ENCODE measurements at regions not wholly inside any gene's neighbourhood (a gene's known extent, or its start where the extent isn't known, plus 50 kb on each side); places are given as distances from the start of the nearest gene placed in this dataset.
"Not testable (repeated sequence)": the region's sequence is repeated elsewhere in the genome, so short reads cannot be mapped to it uniquely, and the experiment has no call there.

DNA sequence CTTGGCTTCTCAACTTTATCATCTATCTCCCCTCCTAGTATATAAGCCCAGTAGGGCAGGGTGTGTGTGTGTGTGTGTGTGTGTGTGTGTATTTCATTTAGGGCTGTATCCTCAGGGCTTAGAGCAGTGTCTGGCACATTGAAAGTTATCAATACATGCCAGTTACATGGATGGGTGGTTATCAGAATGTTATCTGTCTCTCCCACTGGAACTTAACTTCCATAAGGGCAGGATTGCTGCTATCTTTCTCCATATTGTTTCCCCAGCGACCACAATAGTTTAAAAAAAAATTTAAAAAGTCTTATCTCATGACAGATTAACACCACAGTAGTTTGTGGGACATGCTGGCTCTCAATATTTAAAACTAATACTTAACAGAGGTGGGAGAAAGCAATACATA, 488.9 kb downstream of the PLCL1 start:
- CTCF ChIA-PET: interaction anchor here (1.1 kb wide), 1 partner anchor 14 kb away, joined by 3 read pairs; no protein-coding TSS in a partner anchor
- H3K4me3 Mint-ChIP-seq: no peak overlapping the region
- H3K27ac Mint-ChIP-seq: no peak overlapping the region
- H3K4me1 Mint-ChIP-seq (ENCODE audit: low read depth): peaks cover 2% of the 10 kb centered on the region
- DNase-seq: no peak
- H3K9me3 Mint-ChIP-seq: no peaks in the 10 kb centered on the region
- H3K36me3 Mint-ChIP-seq: no peaks in the 10 kb centered on the region
- intact Hi-C loops (cut with micrococcal nuclease): no loop called here
- H3K27me3 Mint-ChIP-seq: peaks cover 14% of the 10 kb centered on the region
- POLR2A ChIA-PET: no interaction called here

DNA sequence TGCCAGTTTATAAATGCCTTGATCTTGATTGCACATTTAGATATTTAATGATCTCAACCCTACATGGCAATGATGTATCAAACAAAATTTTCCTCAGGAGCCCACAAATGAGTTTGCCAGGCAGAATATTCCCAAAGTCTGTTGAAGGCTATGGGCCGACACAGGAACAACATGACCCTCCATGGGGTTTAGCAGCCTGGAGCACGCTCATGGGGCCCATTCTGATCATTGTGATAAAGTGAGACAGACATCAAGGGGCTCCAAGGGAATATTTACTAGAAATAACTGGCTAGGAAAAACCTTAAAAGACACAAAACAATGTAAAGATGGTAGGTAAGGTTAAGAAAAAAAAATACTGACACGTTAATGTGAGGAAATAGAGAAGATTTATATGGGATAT, 485.4 kb downstream of the PLCL1 start:
- Mint-ChIP-seq H3K4me3 (no peak overlapping the region), H3K27ac (no peak overlapping the region), H3K27me3 (peaks cover 15% of the 10 kb centered on the region), H3K9me3 (no peaks in the 10 kb centered on the region), H3K36me3 (no peaks in the 10 kb centered on the region), H3K4me1 (ENCODE audit: low read depth) (no peaks in the 10 kb centered on the region)
- intact Hi-C loops (cut with micrococcal nuclease): no loop called here
- DNase-seq: no peak
- ChIA-PET CTCF (no interaction called here), POLR2A (no interaction called here)

DNA sequence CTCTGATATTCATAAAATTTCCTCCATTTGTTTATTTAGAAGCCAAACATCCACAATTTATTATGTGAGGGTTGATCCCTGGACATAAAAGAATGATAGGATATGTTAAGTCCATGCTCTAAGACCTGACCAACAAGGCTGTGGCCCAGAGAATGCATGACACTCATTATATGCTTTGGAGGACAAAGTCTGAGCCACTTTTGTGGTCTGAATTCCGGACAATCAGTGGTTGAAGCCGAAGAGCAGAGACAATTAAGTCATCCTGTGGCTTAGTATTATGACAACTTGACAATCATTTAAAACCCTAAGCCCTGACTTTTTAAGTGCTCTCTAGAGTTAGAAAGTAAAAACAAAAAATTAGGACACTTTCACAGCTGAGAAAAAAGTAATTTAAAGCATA, 483.3 kb downstream of the PLCL1 start:
- no peak overlapping the region for H3K4me3 Mint-ChIP-seq
- no peak overlapping the region for H3K27ac Mint-ChIP-seq
- H3K36me3 Mint-ChIP-seq: no peaks in the 10 kb centered on the region
- peaks cover 24% of the 10 kb centered on the region for H3K27me3 Mint-ChIP-seq
- ChIA-PET POLR2A (no interaction called here), CTCF (interaction anchor here (1.1 kb wide), 1 partner anchor 9 kb away, joined by 4 read pairs; no protein-coding TSS in a partner anchor)
- H3K9me3 Mint-ChIP-seq: no peaks in the 10 kb centered on the region
- DNase-seq: no peak
- intact Hi-C loops (cut with micrococcal nuclease): no loop called here
- no peaks in the 10 kb centered on the region for H3K4me1 Mint-ChIP-seq (ENCODE audit: low read depth)

- H3K4me1 Mint-ChIP-seq (ENCODE audit: low read depth): no peaks in the 10 kb centered on the region
- H3K4me3 Mint-ChIP-seq: no peak overlapping the region
- no peaks in the 10 kb centered on the region for H3K36me3 Mint-ChIP-seq
- ChIA-PET POLR2A (no interaction called here), CTCF (no interaction called here)
- intact Hi-C loops (cut with micrococcal nuclease): no loop called here
- DNase-seq: no peak
- no peaks in the 10 kb centered on the region for H3K9me3 Mint-ChIP-seq
- H3K27me3 Mint-ChIP-seq: peaks cover 20% of the 10 kb centered on the region
- no peak overlapping the region for H3K27ac Mint-ChIP-seq
Observed at GRCh38 chr2:198285216-198285615, 480.8 kb downstream of the PLCL1 start.

DNA sequence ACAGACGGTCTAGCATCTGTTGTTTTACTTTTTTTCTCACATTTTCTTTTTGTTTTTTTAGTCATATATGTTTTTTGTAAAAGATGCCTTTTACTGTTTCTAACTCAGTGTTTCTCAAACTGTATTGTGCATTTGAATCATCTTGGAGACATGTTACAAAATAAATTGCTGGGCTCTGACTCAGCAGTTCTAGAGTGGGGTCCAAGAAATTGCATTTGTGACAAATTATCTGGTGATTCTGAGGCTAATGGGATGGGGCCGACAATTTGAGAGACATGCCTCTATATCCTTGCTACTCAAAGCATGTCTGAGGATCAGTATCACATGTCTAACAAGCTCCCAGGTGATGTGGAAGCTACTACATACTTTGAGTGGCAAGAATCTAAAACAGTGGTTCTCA, 478.8 kb downstream of the PLCL1 start:
- CTCF ChIA-PET: interaction anchor here (1.6 kb wide), 1 partner anchor 14 kb away, joined by 6 read pairs; no protein-coding TSS in a partner anchor
- no peaks in the 10 kb centered on the region for H3K9me3 Mint-ChIP-seq
- no peak overlapping the region for H3K4me3 Mint-ChIP-seq
- POLR2A ChIA-PET: no interaction called here
- H3K36me3 Mint-ChIP-seq: no peaks in the 10 kb centered on the region
- H3K27ac Mint-ChIP-seq: no peak overlapping the region
- peaks cover 20% of the 10 kb centered on the region for H3K27me3 Mint-ChIP-seq
- no peaks in the 10 kb centered on the region for H3K4me1 Mint-ChIP-seq (ENCODE audit: low read depth)
- DNase-seq: no peak
- intact Hi-C loops (cut with micrococcal nuclease): no loop called here

- DNase-seq: no peak
- ChIA-PET CTCF (interaction anchor here (1.6 kb wide), 1 partner anchor 15 kb away, joined by 6 read pairs; no protein-coding TSS in a partner anchor), POLR2A (no interaction called here)
- Mint-ChIP-seq H3K27me3 (peaks cover 19% of the 10 kb centered on the region), H3K36me3 (no peaks in the 10 kb centered on the region), H3K4me1 (ENCODE audit: low read depth) (no peaks in the 10 kb centered on the region), H3K27ac (no peak overlapping the region), H3K9me3 (no peaks in the 10 kb centered on the region), H3K4me3 (no peak overlapping the region)
- intact Hi-C loops (cut with micrococcal nuclease): no loop called here
Observed at GRCh38 chr2:198282061-198282460, 477.7 kb downstream of the PLCL1 start.

DNA sequence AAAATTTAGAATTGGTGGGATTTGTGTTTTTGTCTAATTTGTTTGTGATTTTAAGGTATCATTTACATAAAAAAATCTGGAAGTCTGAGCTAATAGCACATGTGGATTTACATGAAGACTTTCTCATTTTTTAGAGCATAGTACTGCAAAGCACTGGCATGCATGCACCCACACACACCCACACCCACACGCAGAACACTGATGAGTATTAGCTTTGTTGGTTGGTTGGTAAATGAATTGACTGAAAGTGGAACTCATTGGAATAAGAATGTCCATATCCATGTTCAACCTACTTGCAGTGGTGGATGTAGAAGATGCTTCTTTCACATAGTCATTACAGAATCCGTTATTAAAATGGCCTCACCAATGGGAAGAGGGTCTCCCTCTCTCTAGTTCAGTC, 475.8 kb downstream of the PLCL1 start:
- Mint-ChIP-seq H3K4me1 (ENCODE audit: low read depth) (no peaks in the 10 kb centered on the region), H3K27ac (no peak overlapping the region), H3K27me3 (peaks cover 16% of the 10 kb centered on the region), H3K4me3 (no peak overlapping the region), H3K36me3 (no peaks in the 10 kb centered on the region), H3K9me3 (no peaks in the 10 kb centered on the region)
- POLR2A ChIA-PET: no interaction called here
- DNase-seq: no peak
- CTCF ChIA-PET: no interaction called here
- intact Hi-C loops (cut with micrococcal nuclease): no loop called here

DNA sequence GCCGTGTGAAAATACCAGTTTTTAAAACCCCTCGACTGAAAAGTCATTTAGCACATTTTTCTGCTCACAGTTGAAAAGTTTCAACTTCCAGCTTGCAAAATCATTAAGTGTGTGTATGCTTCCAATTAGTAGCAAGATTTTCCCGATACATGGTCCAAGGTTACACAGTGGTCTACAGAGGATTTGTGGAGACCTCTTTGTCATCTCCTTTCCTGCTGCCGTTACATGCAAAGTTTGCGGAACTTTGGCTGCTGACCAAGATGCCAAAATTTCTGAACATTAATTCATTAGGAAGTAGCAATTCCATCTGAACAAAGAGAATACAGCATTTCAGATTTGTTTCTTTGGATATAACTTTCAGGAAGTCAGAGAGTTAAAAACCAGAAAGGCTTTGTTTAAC, 474.6 kb downstream of the PLCL1 start:
- ChIA-PET POLR2A (no interaction called here), CTCF (interaction anchor here (0.9 to 1.8 kb wide), 2 partner anchors 14 to 18 kb away, joined by 3 to 5 read pairs; no protein-coding TSS in a partner anchor)
- no peak for DNase-seq
- Mint-ChIP-seq H3K27ac (no peak overlapping the region), H3K4me1 (ENCODE audit: low read depth) (no peaks in the 10 kb centered on the region), H3K36me3 (no peaks in the 10 kb centered on the region), H3K4me3 (no peak overlapping the region), H3K27me3 (peaks cover 14% of the 10 kb centered on the region), H3K9me3 (no peaks in the 10 kb centered on the region)
- intact Hi-C loops (cut with micrococcal nuclease): no loop called here

DNA sequence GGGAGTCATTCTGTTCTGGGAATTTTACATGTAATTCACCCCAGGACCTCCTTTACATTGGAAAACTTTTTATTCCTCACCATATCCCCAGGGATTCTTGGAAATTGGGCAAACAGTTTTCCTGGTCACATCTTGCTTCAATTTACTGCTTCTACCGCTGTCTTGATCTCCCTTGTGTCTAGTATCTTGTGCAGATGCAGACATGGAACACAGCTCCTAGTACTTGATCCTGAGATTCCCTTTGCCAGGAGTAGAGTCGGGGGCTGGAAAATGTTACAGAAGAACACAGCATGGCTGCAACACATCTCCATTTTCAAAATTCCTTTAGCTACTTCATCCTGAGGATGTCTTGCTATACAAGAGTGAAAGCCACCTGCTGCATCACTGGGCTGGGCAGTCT, 472.8 kb downstream of the PLCL1 start:
- DNase-seq: no peak
- intact Hi-C loops (cut with micrococcal nuclease): no loop called here
- Mint-ChIP-seq H3K9me3 (no peaks in the 10 kb centered on the region), H3K27ac (no peak overlapping the region), H3K4me1 (ENCODE audit: low read depth) (no peaks in the 10 kb centered on the region), H3K36me3 (no peaks in the 10 kb centered on the region), H3K4me3 (no peak overlapping the region), H3K27me3 (peaks cover 8% of the 10 kb centered on the region)
- CTCF ChIA-PET: interaction anchor here (1.8 kb wide), 1 partner anchor 19 kb away, joined by 5 read pairs; no protein-coding TSS in a partner anchor
- POLR2A ChIA-PET: no interaction called here

- no peak for DNase-seq
- Mint-ChIP-seq H3K27ac (no peak overlapping the region), H3K9me3 (no peaks in the 10 kb centered on the region), H3K36me3 (no peaks in the 10 kb centered on the region), H3K4me3 (no peak overlapping the region), H3K27me3 (peaks cover 4% of the 10 kb centered on the region), H3K4me1 (ENCODE audit: low read depth) (no peaks in the 10 kb centered on the region)
- ChIA-PET CTCF (no interaction called here), POLR2A (no interaction called here)
- intact Hi-C loops (cut with micrococcal nuclease): no loop called here
Observed at GRCh38 chr2:198273660-198274059, 469.3 kb downstream of the PLCL1 start.

DNA sequence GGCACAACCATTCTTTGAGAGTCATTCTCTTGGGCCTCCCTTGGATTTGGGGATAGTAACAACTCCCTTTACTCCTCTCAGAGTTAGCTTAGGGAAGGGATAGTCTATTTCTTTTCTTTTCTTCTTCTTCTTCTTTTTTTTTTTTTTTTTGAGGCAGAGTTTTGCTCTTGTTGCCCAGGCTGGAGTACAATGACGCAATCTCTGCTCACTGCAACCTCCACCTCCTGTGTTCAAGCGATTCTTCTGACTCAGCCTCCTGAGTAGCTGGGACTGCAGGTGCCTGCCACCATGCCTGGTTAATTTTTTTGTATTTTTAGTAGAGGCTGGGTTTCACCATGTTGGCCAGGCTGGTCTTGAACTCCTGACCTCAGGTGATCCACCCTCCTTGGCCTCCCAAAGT, 465.8 kb downstream of the PLCL1 start:
- H3K4me3 Mint-ChIP-seq; intact Hi-C loops (cut with micrococcal nuclease); DNase-seq; POLR2A ChIA-PET; H3K4me1 Mint-ChIP-seq (ENCODE audit: low read depth); CTCF ChIA-PET; H3K27ac Mint-ChIP-seq; H3K27me3 Mint-ChIP-seq; H3K9me3 Mint-ChIP-seq; H3K36me3 Mint-ChIP-seq: not testable (repeated sequence)

- Mint-ChIP-seq H3K27ac (no peak overlapping the region), H3K9me3 (no peaks in the 10 kb centered on the region), H3K36me3 (no peaks in the 10 kb centered on the region), H3K27me3 (peaks cover 4% of the 10 kb centered on the region), H3K4me3 (no peak overlapping the region), H3K4me1 (ENCODE audit: low read depth) (no peaks in the 10 kb centered on the region)
- intact Hi-C loops (cut with micrococcal nuclease): no loop called here
- POLR2A ChIA-PET: no interaction called here
- no peak for DNase-seq
- CTCF ChIA-PET: no interaction called here
Observed at GRCh38 chr2:198268519-198268918, 464.1 kb downstream of the PLCL1 start.

DNA sequence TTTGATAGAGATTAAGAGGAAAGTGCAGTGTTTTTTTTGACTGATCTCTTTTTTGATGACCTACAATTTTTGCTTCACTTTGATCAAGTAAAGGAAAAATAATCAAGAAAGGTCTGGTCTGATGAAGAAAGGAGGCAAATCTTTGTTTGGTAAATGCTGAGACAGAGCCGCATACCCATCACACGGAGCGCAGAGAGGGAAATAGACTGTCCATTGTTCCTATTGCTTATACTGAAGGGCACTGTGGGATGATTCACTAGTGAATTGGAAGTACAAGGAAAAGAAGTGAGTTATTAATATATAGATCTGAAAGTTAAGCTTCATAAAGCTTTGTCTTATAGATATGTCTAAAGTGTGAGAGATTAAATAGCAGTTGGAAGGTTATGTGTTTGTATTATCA, 455.1 kb downstream of the PLCL1 start:
- Mint-ChIP-seq H3K4me3 (no peak overlapping the region), H3K27me3 (peaks cover 14% of the 10 kb centered on the region), H3K4me1 (ENCODE audit: low read depth) (no peaks in the 10 kb centered on the region), H3K36me3 (no peaks in the 10 kb centered on the region), H3K9me3 (no peaks in the 10 kb centered on the region), H3K27ac (no peak overlapping the region)
- ChIA-PET POLR2A (no interaction called here), CTCF (no interaction called here)
- intact Hi-C loops (cut with micrococcal nuclease): no loop called here
- DNase-seq: no peak
